ENCODE measurements at regions not wholly inside any gene's neighbourhood (a gene's known extent, or its start where the extent isn't known, plus 50 kb on each side); places are given as distances from the start of the nearest gene placed in this dataset.
A peak's percentile ranks its signal among the peaks of the same experiment; 100 is the strongest.

GRCh38 chr2:104685591-104685990, 168.3 kb upstream of the POU3F3 start:
- no peaks in the 10 kb centered on the region for H3K4me1 ChIP-seq (ENCODE audit: control insufficient read depth in 5 of 5, insufficient read depth in 5 of 5, low read length in 5 of 5)
- TF ChIP-seq, protein P1, sequence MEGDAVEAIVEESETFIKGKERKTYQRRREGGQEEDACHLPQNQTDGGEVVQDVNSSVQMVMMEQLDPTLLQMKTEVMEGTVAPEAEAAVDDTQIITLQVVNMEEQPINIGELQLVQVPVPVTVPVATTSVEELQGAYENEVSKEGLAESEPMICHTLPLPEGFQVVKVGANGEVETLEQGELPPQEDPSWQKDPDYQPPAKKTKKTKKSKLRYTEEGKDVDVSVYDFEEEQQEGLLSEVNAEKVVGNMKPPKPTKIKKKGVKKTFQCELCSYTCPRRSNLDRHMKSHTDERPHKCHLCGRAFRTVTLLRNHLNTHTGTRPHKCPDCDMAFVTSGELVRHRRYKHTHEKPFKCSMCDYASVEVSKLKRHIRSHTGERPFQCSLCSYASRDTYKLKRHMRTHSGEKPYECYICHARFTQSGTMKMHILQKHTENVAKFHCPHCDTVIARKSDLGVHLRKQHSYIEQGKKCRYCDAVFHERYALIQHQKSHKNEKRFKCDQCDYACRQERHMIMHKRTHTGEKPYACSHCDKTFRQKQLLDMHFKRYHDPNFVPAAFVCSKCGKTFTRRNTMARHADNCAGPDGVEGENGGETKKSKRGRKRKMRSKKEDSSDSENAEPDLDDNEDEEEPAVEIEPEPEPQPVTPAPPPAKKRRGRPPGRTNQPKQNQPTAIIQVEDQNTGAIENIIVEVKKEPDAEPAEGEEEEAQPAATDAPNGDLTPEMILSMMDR (IDR thresholded peaks at IDR 0.05; ENCODE audit: control extremely low read depth, extremely low read depth): no peak
- no peak overlapping the region for H3K27ac ChIP-seq (ENCODE audit: low read depth in 1 of 2, low read length in 1 of 2)
- no peak for ATAC-seq (ENCODE audit: insufficient read depth, low FRiP score)
- 77 to 83% methylated on average over 4 of the region's 4 CpGs for WGBS, 2 donors
- no peak for DNase-seq
- H3K27me3 ChIP-seq (ENCODE audit: control insufficient read depth in 3 of 3, insufficient read depth in 3 of 3, low read length in 2 of 3): no peaks in the 10 kb centered on the region
- no peaks in the 10 kb centered on the region for H3K36me3 ChIP-seq (ENCODE audit: control insufficient read depth in 4 of 4, insufficient read depth in 4 of 4, low read length in 4 of 4)
- no peaks in the 10 kb centered on the region for H3K9me3 ChIP-seq (ENCODE audit: control insufficient read depth in 4 of 4, insufficient read depth in 3 of 4, low read length in 3 of 4)
- H3K9ac ChIP-seq (ENCODE audit: insufficient read depth in 1 of 2, low read length in 2 of 2): no peak overlapping the region
- no peak overlapping the region for H3K4me3 ChIP-seq

- Histone ChIP-seq H3K27ac (ENCODE audit: low read depth in 1 of 2, low read length in 1 of 2) (no peak overlapping the region), H3K27me3 (ENCODE audit: control insufficient read depth in 3 of 3, insufficient read depth in 3 of 3, low read length in 2 of 3) (no peaks in the 10 kb centered on the region), H3K4me1 (ENCODE audit: control insufficient read depth in 5 of 5, insufficient read depth in 5 of 5, low read length in 5 of 5) (no peaks in the 10 kb centered on the region), H3K4me3 (no peak overlapping the region), H3K36me3 (ENCODE audit: control insufficient read depth in 4 of 4, insufficient read depth in 4 of 4, low read length in 4 of 4) (no peaks in the 10 kb centered on the region), H3K9ac (ENCODE audit: insufficient read depth in 1 of 2, low read length in 2 of 2) (no peak overlapping the region), H3K9me3 (ENCODE audit: control insufficient read depth in 4 of 4, insufficient read depth in 3 of 4, low read length in 3 of 4) (no peaks in the 10 kb centered on the region)
- DNase-seq (no peak), ATAC-seq (ENCODE audit: insufficient read depth, low FRiP score) (no peak)
- 85 to 99% methylated on average over 9 of the region's 9 CpGs for WGBS, 2 donors
- TF ChIP-seq, protein P1 (IDR thresholded peaks at IDR 0.05; ENCODE audit: control extremely low read depth, extremely low read depth): no peak
These were observed 166.8 kb upstream of the POU3F3 start for GRCh38 chr2:104687147-104687546.

- peak in 1 of 3 donors; percentile 13 for DNase-seq
- Histone ChIP-seq H3K27me3 (ENCODE audit: control insufficient read depth in 3 of 3, insufficient read depth in 3 of 3, low read length in 2 of 3) (no peaks in the 10 kb centered on the region), H3K4me3 (no peak overlapping the region), H3K4me1 (ENCODE audit: control insufficient read depth in 5 of 5, insufficient read depth in 5 of 5, low read length in 5 of 5) (no peaks in the 10 kb centered on the region), H3K9ac (ENCODE audit: insufficient read depth in 1 of 2, low read length in 2 of 2) (no peak overlapping the region), H3K36me3 (ENCODE audit: control insufficient read depth in 4 of 4, insufficient read depth in 4 of 4, low read length in 4 of 4) (no peaks in the 10 kb centered on the region), H3K9me3 (ENCODE audit: control insufficient read depth in 4 of 4, insufficient read depth in 3 of 4, low read length in 3 of 4) (no peaks in the 10 kb centered on the region), H3K27ac (ENCODE audit: low read depth in 1 of 2, low read length in 1 of 2) (no peak overlapping the region)
- TF ChIP-seq, protein P1 (IDR thresholded peaks at IDR 0.05; ENCODE audit: control extremely low read depth, extremely low read depth): no peak
- WGBS, 2 donors: 58 to 61% methylated on average over 7 of the region's 7 CpGs
- ATAC-seq (ENCODE audit: insufficient read depth, low FRiP score): peak; percentile 15
These were observed 163.5 kb upstream of the POU3F3 start for GRCh38 chr2:104690255-104690984.

DNA sequence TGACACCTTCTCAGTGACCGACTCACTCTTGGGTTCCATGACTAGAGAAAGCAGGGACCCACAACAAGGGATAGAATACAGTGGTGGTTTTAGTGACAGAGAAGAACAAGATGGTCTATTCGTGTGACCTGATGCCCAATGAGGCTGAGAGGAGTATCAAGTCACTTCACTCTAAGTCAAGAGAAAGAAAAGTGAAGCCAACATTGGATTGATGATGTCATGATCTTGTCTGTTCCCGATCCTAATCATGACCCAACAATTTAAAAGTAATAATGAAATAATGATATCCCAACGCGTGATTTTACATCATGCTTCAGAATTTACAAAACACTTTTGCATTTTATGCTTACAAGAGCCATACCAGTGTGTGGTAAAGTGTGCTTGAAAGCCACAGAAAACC, 155.6 kb upstream of the POU3F3 start:
- no peak overlapping the region for H3K9ac ChIP-seq (ENCODE audit: insufficient read depth in 1 of 2, low read length in 2 of 2)
- DNase-seq (no peak), ATAC-seq (ENCODE audit: insufficient read depth, low FRiP score) (no peak)
- H3K27ac ChIP-seq (ENCODE audit: low read depth in 1 of 2, low read length in 1 of 2): no peak overlapping the region
- 77 to 82% methylated on average over 5 of the region's 5 CpGs for WGBS, 2 donors
- no peak overlapping the region for H3K4me3 ChIP-seq
- H3K27me3 ChIP-seq (ENCODE audit: control insufficient read depth in 3 of 3, insufficient read depth in 3 of 3, low read length in 2 of 3): peaks cover 0 to 3% (median 0%) of the 10 kb centered on the region in 3 donors
- TF ChIP-seq, protein P1 (IDR thresholded peaks at IDR 0.05; ENCODE audit: control extremely low read depth, extremely low read depth): no peak
- no peaks in the 10 kb centered on the region for H3K36me3 ChIP-seq (ENCODE audit: control insufficient read depth in 4 of 4, insufficient read depth in 4 of 4, low read length in 4 of 4)
- no peaks in the 10 kb centered on the region for H3K4me1 ChIP-seq (ENCODE audit: control insufficient read depth in 5 of 5, insufficient read depth in 5 of 5, low read length in 5 of 5)
- peaks cover 0 to 1% (median 0%) of the 10 kb centered on the region in 4 donors for H3K9me3 ChIP-seq (ENCODE audit: control insufficient read depth in 4 of 4, insufficient read depth in 3 of 4, low read length in 3 of 4)
